Cardiac muscle cell (in vitro differentiated cells and primary cell): ENCODE measurements at regions not wholly inside any gene's neighbourhood (a gene's known extent, or its start where the extent isn't known, plus 50 kb on each side); places are given as distances from the start of the nearest gene placed in this dataset.

ENCODE experiments used
- DNase-seq, 2 donors: peaks; one replicate each; pipeline versions ENCODE4 v3.0.0 to v3.0.0-alpha.2; 2010 to 2017; ENCODE audit warnings: low read depth in 1 of 2, low spot score in 1 of 2
- H3K27ac ChIP-seq: fragments of 200-600 bp; sonication (generic); 2 replicates; pipeline ENCODE4 v1.5.1; 2016
- H3K27me3 ChIP-seq: fragments of 200-600 bp; sonication (generic); 2 replicates; pipeline ENCODE4 v1.6.0; 2016; ENCODE audit warnings: control low read depth
- H3K36me3 ChIP-seq: fragments of 200-600 bp; sonication (generic); 2 replicates; pipeline ENCODE4 v1.5.1; 2016; ENCODE audit warnings: control low read depth
- H3K4me1 ChIP-seq: fragments of 200-600 bp; sonication (generic); 2 replicates; pipeline ENCODE4 v1.8.1; 2017; ENCODE audit warnings: low read depth, mild to moderate bottlenecking, mixed run types
- H3K4me3 ChIP-seq: fragments of 200-600 bp; sonication (generic); 2 replicates; pipeline ENCODE4 v1.5.1; 2016; ENCODE audit warnings: mild to moderate bottlenecking
- H3K9me3 ChIP-seq: fragments of 200-600 bp; sonication (generic); 2 replicates; pipeline ENCODE4 v1.5.1; 2017; ENCODE audit warnings: low read depth, mild to moderate bottlenecking, control low read depth
- CTCF ChIP-seq: IDR thresholded peaks from 2 replicates; pipeline ENCODE4 v1.5.1; 2012; ENCODE audit warnings: low read depth, mild to moderate bottlenecking, low read length

- Histone ChIP-seq H3K36me3 (no peaks in the 10 kb centered on the region), H3K27ac (no peak overlapping the region), H3K9me3 (no peaks in the 10 kb centered on the region), H3K4me1 (no peaks in the 10 kb centered on the region), H3K4me3 (no peak overlapping the region), H3K27me3 (no peaks in the 10 kb centered on the region)
- peak; percentile 51 to 63 for DNase-seq
- peak; percentile 59 for TF ChIP-seq CTCF
Observed at GRCh38 chr19:27974082-27974513, 1238.9 kb downstream of the UQCRFS1 start.

GRCh38 chr19:27972291-27973040 lies 1240.5 kb downstream of the UQCRFS1 start:
- Histone ChIP-seq H3K36me3 (no peaks in the 10 kb centered on the region), H3K27ac (no peak overlapping the region), H3K9me3 (no peaks in the 10 kb centered on the region), H3K27me3 (no peaks in the 10 kb centered on the region), H3K4me3 (no peak overlapping the region), H3K4me1 (no peaks in the 10 kb centered on the region)
- TF ChIP-seq CTCF, result no peak
- peak in 1 of 2 donors; percentile 38 for DNase-seq

GRCh38 chr19:27971869-27972268 lies 1241.1 kb downstream of the UQCRFS1 start:
- TF ChIP-seq CTCF, result no peak

DNA sequence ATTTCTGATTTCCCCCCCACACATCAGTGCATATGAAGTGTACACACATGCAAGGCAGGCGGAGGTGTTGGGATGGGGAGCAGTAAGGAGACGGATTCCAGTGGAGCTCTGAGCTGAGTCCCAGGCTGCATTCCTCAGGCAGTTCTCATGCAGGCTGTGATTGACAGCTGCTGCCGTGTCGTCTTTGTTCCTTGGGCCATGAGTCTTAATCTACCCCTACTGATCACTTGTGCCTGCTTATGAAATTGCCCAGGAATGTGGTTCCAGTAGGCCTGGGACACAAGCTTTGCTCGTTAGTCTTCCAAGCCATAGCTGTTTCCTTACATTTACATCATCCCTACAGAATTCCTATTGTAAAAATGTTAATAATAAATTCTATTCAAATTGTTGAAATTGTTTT lies 1241.9 kb downstream of the UQCRFS1 start:
- Histone ChIP-seq H3K4me1 (no peaks in the 10 kb centered on the region), H3K27ac (no peak overlapping the region), H3K9me3 (no peaks in the 10 kb centered on the region), H3K36me3 (no peaks in the 10 kb centered on the region), H3K27me3 (no peaks in the 10 kb centered on the region), H3K4me3 (no peak overlapping the region)
- DNase-seq, result peak; percentile 3 to 32
- no peak for TF ChIP-seq CTCF

More at GRCh38 chr19:27971869-27972268, 1241.1 kb downstream of the UQCRFS1 start:
- H3K36me3 ChIP-seq, result no peaks in the 10 kb centered on the region
- H3K4me1 ChIP-seq, result no peaks in the 10 kb centered on the region
- H3K27ac ChIP-seq, result no peak overlapping the region
- no peak overlapping the region for H3K4me3 ChIP-seq
- no peaks in the 10 kb centered on the region for H3K27me3 ChIP-seq
- DNase-seq, result no peak
- H3K9me3 ChIP-seq, result no peaks in the 10 kb centered on the region

DNA sequence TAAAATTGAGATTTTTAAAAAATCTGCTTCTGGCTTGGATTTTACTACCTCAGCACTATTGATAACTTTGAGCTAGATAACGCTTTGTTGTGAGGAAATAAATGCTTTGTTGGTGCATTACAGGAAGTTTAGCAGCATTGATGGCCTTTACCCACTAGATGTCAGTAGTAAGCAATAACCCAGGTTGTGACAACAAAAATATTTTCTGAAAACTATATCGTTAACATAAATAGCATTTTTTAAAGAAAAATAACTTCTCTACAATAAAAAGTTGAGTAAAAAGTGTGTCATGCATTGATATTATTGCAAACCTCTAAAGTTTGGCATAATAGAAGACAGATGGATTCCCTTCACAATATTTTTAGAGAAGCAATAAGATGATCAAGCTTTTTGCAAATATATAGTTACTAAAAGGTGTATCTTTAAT lies 1246.5 kb downstream of the UQCRFS1 start:
- TF ChIP-seq CTCF, result peak; percentile 74
- Histone ChIP-seq H3K27me3 (peaks cover 12% of the 10 kb centered on the region), H3K4me3 (no peak overlapping the region), H3K4me1 (no peaks in the 10 kb centered on the region), H3K27ac (no peak overlapping the region), H3K9me3 (no peaks in the 10 kb centered on the region), H3K36me3 (no peaks in the 10 kb centered on the region)
- DNase-seq, result peak in 1 of 2 donors; percentile 34
